NCI-H748 (cell line): ENCODE measurements at regions not wholly inside any gene's neighbourhood (a gene's known extent, or its start where the extent isn't known, plus 50 kb on each side); places are given as distances from the start of the nearest gene placed in this dataset.
A peak's percentile ranks its signal among the peaks of the same experiment; 100 is the strongest.
"Not testable (repeated sequence)": the region's sequence is repeated elsewhere in the genome, so short reads cannot be mapped to it uniquely, and the experiment has no call there.

Experiments used
- DNase-seq: peaks from one replicate; lab custom pipeline; 2025; ENCODE audit not compliant: unreplicated experiment; lab: John Stamatoyannopoulos, UW

DNA sequence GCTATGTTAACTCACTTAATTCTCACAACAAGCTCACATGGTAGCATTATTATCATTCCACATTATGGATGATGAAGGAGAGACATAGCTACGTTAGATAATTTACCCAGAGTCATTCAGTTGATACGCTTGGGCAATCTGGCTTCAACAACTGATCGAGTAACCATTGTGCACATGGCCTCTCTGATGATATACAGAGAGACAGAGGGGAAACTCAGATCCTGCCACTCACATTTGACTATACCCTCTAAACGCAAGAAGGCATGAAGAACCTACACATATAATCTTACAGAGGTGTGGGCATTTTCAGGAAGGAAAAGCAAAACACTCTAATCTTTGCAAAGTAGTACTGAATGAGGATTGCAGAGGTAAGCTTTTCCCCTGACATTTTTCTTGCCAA is 360.1 kb downstream of the BARHL2 start:
- no peak for DNase-seq

GRCh38 chr1:90356101-90356500 is 361.0 kb downstream of the BARHL2 start:
- no peak for DNase-seq

DNA sequence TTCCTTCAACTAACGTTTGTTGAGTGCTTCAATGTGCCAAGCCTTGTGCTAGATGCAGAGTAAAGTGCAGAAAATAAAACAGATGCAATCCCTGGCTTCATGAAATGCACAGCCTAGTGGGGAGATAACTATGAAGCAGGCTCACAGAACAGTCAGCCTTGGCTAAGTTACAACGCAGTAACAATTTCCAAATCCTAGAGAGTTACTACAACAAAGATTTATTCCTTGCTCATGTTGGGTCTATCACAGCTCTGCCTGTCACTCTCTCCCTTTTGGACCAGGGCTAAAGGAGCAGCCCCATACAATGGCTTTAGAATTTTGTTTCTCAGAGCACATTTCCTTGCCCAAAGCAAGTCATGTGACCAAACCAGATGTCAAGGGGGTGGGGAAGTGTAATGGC is 359.8 kb downstream of the ZNF326 start:
- DNase-seq = no peak

GRCh38 chr1:90351019-90351418 is 356.1 kb downstream of the ZNF326 start:
- DNase-seq = no peak

DNA sequence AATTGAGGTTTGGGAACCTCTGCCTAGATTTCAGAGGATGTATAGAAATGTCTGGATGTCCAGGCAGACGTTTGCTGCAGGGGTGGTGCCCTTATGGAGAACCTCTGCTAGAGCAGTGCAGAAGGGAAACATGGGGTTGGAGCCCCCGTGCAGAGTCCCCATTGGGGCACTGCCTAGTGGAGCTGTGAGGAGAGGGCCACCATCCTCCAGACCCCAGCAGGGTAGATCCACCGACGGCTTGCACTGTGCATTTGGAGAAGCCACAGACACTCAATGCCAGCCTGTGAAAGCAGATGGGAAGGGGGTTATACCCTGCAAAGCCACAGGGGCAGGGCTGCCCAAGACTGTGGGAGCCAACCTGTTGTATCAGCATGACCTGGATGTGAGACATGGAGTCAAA is 354.6 kb downstream of the ZNF326 start:
- DNase-seq = no peak

DNA sequence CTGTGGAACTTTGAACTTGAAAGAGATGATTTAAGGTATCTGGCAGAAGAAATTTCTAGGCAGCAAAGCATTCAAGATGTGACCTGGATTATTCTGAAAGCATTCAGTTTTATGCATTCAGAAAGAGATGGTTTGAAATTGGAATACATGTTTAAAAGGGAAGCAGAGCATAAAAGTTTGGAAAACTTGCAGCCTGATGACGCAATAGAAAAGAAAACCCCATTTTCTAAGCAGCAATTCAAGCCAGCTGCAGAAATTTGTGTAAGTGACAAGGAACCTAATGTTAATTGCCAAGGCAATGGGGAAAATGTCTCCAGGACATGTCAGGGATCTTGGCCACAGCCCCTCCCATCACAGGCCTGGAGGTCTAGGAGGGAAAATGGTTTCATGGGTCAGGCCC is 354.0 kb downstream of the ZNF326 start:
- DNase-seq = no peak

GRCh38 chr1:90348459-90348858 is 353.5 kb downstream of the ZNF326 start:
- DNase-seq = not testable (repeated sequence)

DNA sequence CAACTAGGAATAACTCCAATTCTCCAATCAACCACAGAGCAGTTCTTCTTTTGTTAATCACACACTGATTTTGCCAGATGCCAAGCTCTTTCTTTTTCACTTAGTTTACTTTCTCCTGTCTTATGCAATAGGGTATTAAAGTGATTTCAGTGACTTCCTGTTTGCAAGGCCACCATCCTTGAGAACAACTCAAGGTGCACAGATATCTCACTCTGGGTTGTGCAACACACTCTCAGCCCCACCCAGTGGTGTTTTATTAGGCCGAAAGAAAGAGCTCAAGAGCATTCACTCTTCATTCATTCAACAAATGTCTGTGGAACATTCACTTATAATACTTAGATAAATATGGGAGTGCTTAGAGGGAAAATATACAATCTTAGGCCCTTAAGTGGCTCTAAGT is 352.5 kb downstream of the ZNF326 start:
- DNase-seq = no peak

DNA sequence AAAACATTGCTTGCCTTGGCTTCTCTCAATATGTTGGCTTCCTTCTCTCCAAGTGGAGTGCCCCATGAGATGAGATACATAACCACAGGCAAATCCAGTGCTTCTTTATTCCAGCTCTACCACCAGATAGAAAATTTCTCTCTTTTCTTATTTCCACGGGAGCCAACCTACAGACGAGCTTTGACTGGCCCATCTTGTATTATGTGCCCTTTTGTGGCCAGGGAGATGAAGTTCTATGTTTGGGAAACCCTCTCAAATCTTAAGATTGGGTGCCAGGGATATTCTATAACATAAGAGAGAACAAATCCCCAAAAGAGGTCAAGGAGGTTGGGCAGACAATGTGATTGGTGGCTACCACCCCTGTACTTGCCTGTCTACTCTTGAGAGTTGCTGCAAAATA is 351.8 kb downstream of the ZNF326 start:
- no peak for DNase-seq

- DNase-seq = no peak
Measured at GRCh38 chr1:90346349-90346748, 351.4 kb downstream of the ZNF326 start.

GRCh38 chr1:90344963-90345730 is 350.2 kb downstream of the ZNF326 start:
- no peak for DNase-seq

- peak; percentile 2 for DNase-seq
Measured at GRCh38 chr1:90341516-90341915, 346.6 kb downstream of the ZNF326 start.

- DNase-seq = peak; percentile 75
Measured at GRCh38 chr1:90340606-90341005, 345.7 kb downstream of the ZNF326 start.

GRCh38 chr1:90339811-90340210 is 344.9 kb downstream of the ZNF326 start:
- DNase-seq = peak; percentile 18

GRCh38 chr1:90336552-90337324 is 341.8 kb downstream of the ZNF326 start:
- DNase-seq = no peak

GRCh38 chr1:90335558-90335957 is 340.6 kb downstream of the ZNF326 start:
- peak; percentile 49 for DNase-seq

- DNase-seq = no peak
Measured at GRCh38 chr1:90334137-90334536, 339.2 kb downstream of the ZNF326 start.

DNA sequence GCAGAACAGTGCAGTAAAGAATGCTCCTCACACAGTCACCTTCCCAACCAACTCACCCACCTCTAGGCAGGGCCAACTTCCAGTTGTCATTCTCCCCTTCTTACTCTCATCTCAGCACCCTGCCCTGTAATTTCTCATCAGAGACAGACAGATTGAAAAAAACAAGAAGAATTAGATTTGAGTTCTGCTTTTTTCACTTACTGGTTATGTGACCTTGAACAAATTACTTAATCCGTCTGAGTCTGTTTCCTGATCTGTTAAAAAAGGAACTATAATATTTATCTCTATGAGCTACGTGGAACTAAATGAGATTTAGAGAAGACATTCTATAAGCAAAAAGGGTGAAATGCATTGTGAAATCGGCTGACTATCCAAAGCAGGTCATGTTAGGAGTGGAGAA is 330.3 kb downstream of the ZNF326 start:
- DNase-seq = no peak

DNA sequence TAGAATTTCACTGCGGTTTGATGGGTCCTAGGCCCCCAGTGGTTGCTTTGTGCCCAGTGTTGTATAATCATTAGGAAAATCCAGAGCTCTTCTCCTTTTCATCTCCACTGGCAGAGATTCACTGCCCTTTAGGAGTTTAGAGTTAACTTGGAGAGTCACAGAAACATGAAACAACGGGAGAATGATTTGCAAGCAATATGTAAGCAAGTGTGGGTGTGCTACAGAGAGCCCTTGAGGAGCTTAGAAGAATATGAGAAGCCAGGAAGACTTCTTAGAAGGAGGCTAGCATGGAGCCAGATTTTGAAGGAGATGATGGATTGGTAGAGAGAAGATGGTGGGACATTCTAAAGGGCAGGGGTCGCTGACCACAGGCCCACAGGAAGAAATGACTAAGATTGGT is 327.3 kb downstream of the ZNF326 start:
- no peak for DNase-seq

DNA sequence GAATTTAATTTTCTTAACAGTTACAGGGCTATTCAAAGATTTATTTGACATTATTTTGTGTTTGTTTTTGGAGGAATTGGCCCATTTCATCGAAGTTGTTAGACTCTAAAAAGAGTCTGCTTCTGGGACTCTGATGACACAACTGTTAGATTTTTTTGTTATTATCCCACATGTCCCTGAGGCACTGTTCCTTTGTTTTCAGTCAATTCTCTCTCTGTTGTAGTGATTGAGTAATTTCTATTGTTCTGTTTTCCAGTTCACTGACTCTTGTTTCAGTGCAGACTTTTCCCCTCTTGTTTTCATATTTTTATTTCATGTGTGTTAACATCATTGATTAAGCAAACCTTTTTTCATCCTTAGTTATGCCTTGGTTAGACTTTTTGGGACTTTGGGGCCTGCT is 325.0 kb downstream of the ZNF326 start:
- no peak for DNase-seq

- no peak for DNase-seq
Measured at GRCh38 chr1:90318431-90318830, 323.5 kb downstream of the ZNF326 start.

DNA sequence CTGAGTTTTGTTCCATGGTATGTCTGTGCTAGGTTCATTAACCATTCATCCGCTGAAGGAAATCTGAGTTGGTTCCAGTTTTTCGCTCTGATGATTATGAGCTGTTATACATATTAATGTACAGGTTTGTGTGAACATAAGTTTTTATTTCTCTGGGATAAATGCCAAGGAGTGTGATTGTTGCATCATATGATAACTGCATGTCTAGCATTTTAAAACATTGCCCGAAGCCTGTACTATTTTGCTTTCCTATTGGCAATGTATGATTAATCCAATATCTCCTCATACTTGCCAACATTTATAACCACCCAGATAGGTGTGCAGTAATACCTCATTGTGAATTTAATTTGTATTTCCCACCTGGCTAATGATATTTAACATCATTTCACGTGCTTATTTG is 322.7 kb downstream of the ZNF326 start:
- no peak for DNase-seq

GRCh38 chr1:90314533-90314932 is 319.6 kb downstream of the ZNF326 start:
- no peak for DNase-seq
